H9 (cell line): ENCODE measurements at regions not wholly inside any gene's neighbourhood (a gene's known extent, or its start where the extent isn't known, plus 50 kb on each side); places are given as distances from the start of the nearest gene placed in this dataset.

ENCODE experiments used
- DNase-seq: peaks from one replicate; pipeline ENCODE4 v3.0.0-alpha.2; 2017
- H2AFZ ChIP-seq: one replicate; pipeline ENCODE4 v1.6.1; 2013; ENCODE audit warnings: mild to moderate bottlenecking, low read length, control low read depth, moderate library complexity
- H2AK5ac ChIP-seq: 2 replicates; pipeline ENCODE4 v1.6.1; 2013; ENCODE audit warnings: low read length, control low read depth, mixed read lengths; ENCODE audit not compliant: insufficient read length
- H2BK120ac ChIP-seq: one replicate; pipeline ENCODE4 v1.6.1; 2013; ENCODE audit warnings: low read depth, mild to moderate bottlenecking, low read length, control low read depth, inconsistent platforms; ENCODE audit not compliant: poor library complexity, severe bottlenecking
- H2BK12ac ChIP-seq: 2 replicates; pipeline ENCODE4 v1.6.1; 2013; ENCODE audit warnings: low read length, control low read depth, mixed read lengths, low read depth; ENCODE audit not compliant: insufficient read length
- H2BK15ac ChIP-seq: 2 replicates; pipeline ENCODE4 v1.6.1; 2013; ENCODE audit warnings: low read depth, low read length, control low read depth
- H2BK20ac ChIP-seq: one replicate; pipeline ENCODE4 v1.6.1; 2013; ENCODE audit warnings: low read depth, mild to moderate bottlenecking, low read length, control low read depth, inconsistent platforms; ENCODE audit not compliant: poor library complexity, severe bottlenecking
- H2BK5ac ChIP-seq: 2 replicates; pipeline ENCODE4 v1.6.1; 2013; ENCODE audit warnings: low read length, control low read depth, mixed read lengths; ENCODE audit not compliant: insufficient read length
- H3K14ac ChIP-seq: 2 replicates; pipeline ENCODE4 v1.6.1; 2013; ENCODE audit warnings: low read length, control low read depth; ENCODE audit not compliant: insufficient read depth
- H3K18ac ChIP-seq: 2 replicates; pipeline ENCODE4 v1.6.1; 2013; ENCODE audit warnings: low read depth, mild to moderate bottlenecking, mixed read lengths, low read length, control low read depth; ENCODE audit not compliant: insufficient read length
- H3K23ac ChIP-seq: 2 replicates; pipeline ENCODE4 v1.6.1; 2013; ENCODE audit warnings: low read length, control low read depth, mixed read lengths, low read depth; ENCODE audit not compliant: insufficient read length
- H3K23me2 ChIP-seq: 2 replicates; pipeline ENCODE4 v1.6.1; 2013; ENCODE audit warnings: low read depth, mild to moderate bottlenecking, mixed read lengths, low read length, control low read depth; ENCODE audit not compliant: insufficient read length, poor library complexity, severe bottlenecking
- H3K27ac ChIP-seq: 2 replicates; pipeline ENCODE4 v1.5.1; 2013; ENCODE audit warnings: low read length, control low read depth, mixed read lengths, low read depth; ENCODE audit not compliant: insufficient read length
- H3K27me3 ChIP-seq: 2 replicates; pipeline ENCODE4 v1.6.1; 2013; ENCODE audit warnings: low read length, control low read depth, inconsistent platforms; ENCODE audit not compliant: insufficient read depth
- H3K4ac ChIP-seq: 2 replicates; pipeline ENCODE4 v1.6.1; 2013; ENCODE audit warnings: low read depth, mild to moderate bottlenecking, control low read depth, inconsistent platforms, low read length, moderate library complexity
- H3K4me1 ChIP-seq: 2 replicates; pipeline ENCODE4 v1.6.1; 2013; ENCODE audit warnings: low read length, control low read depth, inconsistent platforms; ENCODE audit not compliant: insufficient read depth
- H3K4me2 ChIP-seq: 2 replicates; pipeline ENCODE4 v1.6.1; 2013; ENCODE audit warnings: low read length, control low read depth, mixed read lengths; ENCODE audit not compliant: insufficient read length, insufficient read depth
- H3K56ac ChIP-seq: 2 replicates; pipeline ENCODE4 v1.6.1; 2013; ENCODE audit warnings: low read depth, mild to moderate bottlenecking, mixed read lengths, low read length, control low read depth; ENCODE audit not compliant: insufficient read length
- H3K79me1 ChIP-seq: 2 replicates; pipeline ENCODE4 v1.6.1; 2013; ENCODE audit warnings: low read depth, mild to moderate bottlenecking, moderate library complexity, low read length, control low read depth, inconsistent platforms; ENCODE audit not compliant: insufficient read depth, poor library complexity, severe bottlenecking
- H3K79me2 ChIP-seq: 2 replicates; pipeline ENCODE4 v1.6.1; 2013; ENCODE audit warnings: low read length, control low read depth, inconsistent platforms; ENCODE audit not compliant: insufficient read depth
- H3K9ac ChIP-seq: 2 replicates; pipeline ENCODE4 v1.6.1; 2013; ENCODE audit warnings: low read length, control low read depth, mixed read lengths; ENCODE audit not compliant: insufficient read length; ENCODE audit errors: extremely low read depth
- H3K9me3 ChIP-seq: one replicate; pipeline ENCODE4 v1.6.1; 2013; ENCODE audit warnings: low read depth, low read length, inconsistent platforms; ENCODE audit not compliant: control insufficient read depth
- H3T11ph ChIP-seq: one replicate; pipeline ENCODE4 v1.6.1; 2013; ENCODE audit warnings: mild to moderate bottlenecking, low read length, control low read depth, inconsistent platforms
- H4K20me1 ChIP-seq: one replicate; pipeline ENCODE4 v1.6.1; 2013; ENCODE audit not compliant: control insufficient read depth, insufficient read length, insufficient read depth
- H4K5ac ChIP-seq: 2 replicates; pipeline ENCODE4 v1.6.1; 2013; ENCODE audit warnings: low read depth, mild to moderate bottlenecking, mixed read lengths, low read length, control low read depth; ENCODE audit not compliant: insufficient read length
- H4K8ac ChIP-seq: replicated peaks from 2 replicates; pipeline ENCODE4 v1.6.1; 2013; ENCODE audit warnings: low read length, control low read depth, mixed read lengths, low read depth; ENCODE audit not compliant: insufficient read length
- H4K91ac ChIP-seq: 2 replicates; pipeline ENCODE4 v1.6.1; 2013; ENCODE audit warnings: low read depth, mild to moderate bottlenecking, moderate library complexity, mixed read lengths, low read length, control low read depth; ENCODE audit not compliant: insufficient read length
- H3K27ac Mint-ChIP-seq, 3 experiments: 2 replicates in 2 of 3; 3 replicates in 1 of 3; pipeline ENCODE4 v1.8.0; 2020 to 2021; ENCODE audit warnings: mixed read lengths in 3 of 3, mild to moderate bottlenecking in 1 of 3, moderate library complexity in 1 of 3
- H3K27me3 Mint-ChIP-seq: 2 replicates; pipeline ENCODE4 v1.8.0; 2021; ENCODE audit warnings: low read depth, mild to moderate bottlenecking, moderate library complexity, mixed read lengths
- H3K36me3 Mint-ChIP-seq, 3 experiments: 2 replicates in 2 of 3; 3 replicates in 1 of 3; pipeline ENCODE4 v1.8.0; 2020 to 2021; ENCODE audit warnings: low read depth in 3 of 3, mixed read lengths in 3 of 3; ENCODE audit not compliant: insufficient read depth in 1 of 3
- H3K4me1 Mint-ChIP-seq, 2 experiments: 2 replicates each; pipeline ENCODE4 v1.8.0; 2020; ENCODE audit warnings: mixed read lengths in 2 of 2
- H3K4me3 Mint-ChIP-seq, 2 experiments: 2 replicates in 1 of 2; 3 replicates in 1 of 2; pipeline ENCODE4 v1.8.0; 2020 to 2021; ENCODE audit warnings: mild to moderate bottlenecking in 2 of 2, mixed read lengths in 2 of 2, moderate library complexity in 1 of 2
- H3K9me3 Mint-ChIP-seq, 2 experiments: 2 replicates in 1 of 2; 3 replicates in 1 of 2; pipeline ENCODE4 v1.8.0; 2020; ENCODE audit warnings: mild to moderate bottlenecking in 2 of 2, mixed read lengths in 2 of 2, moderate library complexity in 1 of 2
- CTCF ChIP-seq: fragments of 200-600 bp; sonication (generic); conservative IDR thresholded peaks from 3 replicates; pipeline ENCODE4 v1.8.0; 2021; ENCODE audit warnings: antibody characterized with exemption, mild to moderate bottlenecking
- WGBS: extraction: QIAGEN DNeasy Blood & Tissue Kit; methylation state at CpG from one replicate; pipeline ENCODE4 v1.1.7; 2013; ENCODE audit warnings: missing lambda C conversion rate, low lambda C conversion rate, mixed read lengths; ENCODE audit not compliant: insufficient read length; ENCODE audit errors: extremely low coverage; 5-methylcytosine and 5-hydroxymethylcytosine counted together

GRCh38 chr4:26185436-26185835, 135.4 kb upstream of the RBPJ start:
- no peaks in the 10 kb centered on the region for H3K4me1 ChIP-seq
- H3K4ac ChIP-seq = no peak overlapping the region

More at GRCh38 chr4:26185436-26185835, 135.4 kb upstream of the RBPJ start:
- H3K4me3 Mint-ChIP-seq = no peak overlapping the region
- Histone ChIP-seq H3T11ph (no peak overlapping the region), H2AK5ac (no peak overlapping the region), H2BK20ac (no peak overlapping the region), H3K4me2 (no peak overlapping the region), H2BK120ac (no peak overlapping the region), H3K18ac (no peak overlapping the region), H3K23me2 (no peaks in the 10 kb centered on the region), H3K27me3 (no peaks in the 10 kb centered on the region), H2BK15ac (no peak overlapping the region), H2AFZ (no peak overlapping the region), H4K91ac (no peak overlapping the region), H3K79me2 (no peaks in the 10 kb centered on the region), H3K9me3 (no peaks in the 10 kb centered on the region), H4K20me1 (no peaks in the 10 kb centered on the region), H3K56ac (no peak overlapping the region), H3K23ac (no peak overlapping the region), H4K5ac (no peak overlapping the region), H2BK12ac (no peak overlapping the region), H3K27ac (no peak overlapping the region), H3K9ac (no peak overlapping the region), H3K14ac (no peak overlapping the region), H3K79me1 (no peaks in the 10 kb centered on the region), H2BK5ac (no peak overlapping the region), H4K8ac (no peak overlapping the region)
- H3K27me3 Mint-ChIP-seq = peaks cover 2% of the 10 kb centered on the region
- WGBS = no CpG with 5 or more reads among the region's 7 CpGs
- H3K4me1 Mint-ChIP-seq = peaks cover 5 to 7% of the 10 kb centered on the region in 2 experiments
- TF ChIP-seq CTCF = no peak
- no peaks in the 10 kb centered on the region for H3K36me3 Mint-ChIP-seq
- DNase-seq = no peak
- no peaks in the 10 kb centered on the region; a peak in 1 of 5 replicates for H3K9me3 Mint-ChIP-seq
- no peak overlapping the region for H3K27ac Mint-ChIP-seq
